Gastroesophageal sphincter (tissue), 3 donors: ENCODE measurements at regions not wholly inside any gene's neighbourhood (a gene's known extent, or its start where the extent isn't known, plus 50 kb on each side); places are given as distances from the start of the nearest gene placed in this dataset.

Source experiments
- POLR2AphosphoS5 ChIP-seq: sonication (generic); formaldehyde crosslinking; IDR thresholded peaks from one replicate; pipeline ENCODE4 v1.6.1; 2017; ENCODE audit warnings: antibody characterized with exemption
- TF ChIP-seq, protein P1 (sequence below), 4 experiments: fragments of 200-600 bp in 2 of 4; fragments of 450-650 bp in 2 of 4; sonication (generic) in 1 of 4; IDR thresholded peaks; one replicate each; pipeline ENCODE4 v1.5.1; 2017 to 2019; ENCODE audit warnings: antibody characterized with exemption in 4 of 4, mild to moderate bottlenecking in 2 of 4, moderate library complexity in 2 of 4

DNA sequence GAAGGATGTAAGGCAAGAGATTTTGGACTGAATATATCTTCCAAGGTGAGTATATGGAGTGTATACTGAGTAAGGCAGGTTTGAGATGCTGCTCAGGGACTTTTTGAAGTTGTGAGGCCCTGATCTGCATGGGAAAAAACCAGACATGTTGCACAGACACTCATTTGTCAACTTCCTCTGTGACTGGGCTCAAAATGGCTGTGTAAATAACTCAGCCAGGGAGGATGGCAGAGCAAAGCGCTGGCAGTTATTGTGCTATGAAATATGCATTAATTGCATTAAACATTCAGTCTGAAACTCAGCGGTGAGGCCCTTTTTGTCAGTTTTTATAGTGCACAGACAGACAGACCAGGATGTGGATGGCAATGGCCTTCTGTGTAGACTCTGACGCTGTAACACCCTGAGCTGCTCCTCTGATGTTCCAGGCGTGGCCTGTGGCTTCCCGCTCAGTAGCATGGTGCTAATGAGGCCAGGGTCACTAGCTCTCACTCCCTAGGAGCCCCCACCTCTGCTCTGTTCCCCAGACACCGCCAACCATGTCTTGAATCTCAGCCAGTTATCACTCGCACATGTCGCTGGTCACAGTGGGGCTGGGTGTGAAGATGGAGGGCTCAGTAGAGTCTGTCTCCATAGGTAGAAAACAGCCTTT, 307.0 kb upstream of the PROX1 start:
- TF ChIP-seq POLR2AphosphoS5: no peak
- TF ChIP-seq, protein P1, sequence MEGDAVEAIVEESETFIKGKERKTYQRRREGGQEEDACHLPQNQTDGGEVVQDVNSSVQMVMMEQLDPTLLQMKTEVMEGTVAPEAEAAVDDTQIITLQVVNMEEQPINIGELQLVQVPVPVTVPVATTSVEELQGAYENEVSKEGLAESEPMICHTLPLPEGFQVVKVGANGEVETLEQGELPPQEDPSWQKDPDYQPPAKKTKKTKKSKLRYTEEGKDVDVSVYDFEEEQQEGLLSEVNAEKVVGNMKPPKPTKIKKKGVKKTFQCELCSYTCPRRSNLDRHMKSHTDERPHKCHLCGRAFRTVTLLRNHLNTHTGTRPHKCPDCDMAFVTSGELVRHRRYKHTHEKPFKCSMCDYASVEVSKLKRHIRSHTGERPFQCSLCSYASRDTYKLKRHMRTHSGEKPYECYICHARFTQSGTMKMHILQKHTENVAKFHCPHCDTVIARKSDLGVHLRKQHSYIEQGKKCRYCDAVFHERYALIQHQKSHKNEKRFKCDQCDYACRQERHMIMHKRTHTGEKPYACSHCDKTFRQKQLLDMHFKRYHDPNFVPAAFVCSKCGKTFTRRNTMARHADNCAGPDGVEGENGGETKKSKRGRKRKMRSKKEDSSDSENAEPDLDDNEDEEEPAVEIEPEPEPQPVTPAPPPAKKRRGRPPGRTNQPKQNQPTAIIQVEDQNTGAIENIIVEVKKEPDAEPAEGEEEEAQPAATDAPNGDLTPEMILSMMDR (IDR thresholded peaks at IDR 0.05): no peak
